Colonic mucosa (tissue), 4 donors: ENCODE measurements at regions not wholly inside any gene's neighbourhood (a gene's known extent, or its start where the extent isn't known, plus 50 kb on each side); places are given as distances from the start of the nearest gene placed in this dataset.

ENCODE experiments used
- DNase-seq: peaks from one replicate; pipeline ENCODE4 v3.0.0-alpha.2; 2020
- H3K27ac ChIP-seq: fragments of 200-600 bp; one replicate; pipeline ENCODE4 v1.8.0; 2021
- H3K27me3 ChIP-seq: fragments of 200-600 bp; one replicate; pipeline ENCODE4 v1.8.0; 2021
- H3K36me3 ChIP-seq: fragments of 200-600 bp; one replicate; pipeline ENCODE4 v1.8.0; 2021
- H3K4me1 ChIP-seq: fragments of 200-600 bp; one replicate; pipeline ENCODE4 v1.8.0; 2021; ENCODE audit warnings: mild to moderate bottlenecking
- H3K4me3 ChIP-seq: fragments of 200-600 bp; one replicate; pipeline ENCODE4 v1.8.0; 2021
- H3K9ac ChIP-seq, 2 donors: one replicate each; pipeline ENCODE4 v1.7.0; 2013; ENCODE audit warnings: control low read depth in 2 of 2, low read depth in 2 of 2, low read length in 2 of 2
- H3K9me3 ChIP-seq: fragments of 200-600 bp; one replicate; pipeline ENCODE4 v1.8.0; 2021
- CTCF ChIP-seq: fragments of 200-600 bp; IDR thresholded peaks from one replicate; pipeline ENCODE4 v1.8.0; 2022; ENCODE audit warnings: antibody characterized with exemption, mild to moderate bottlenecking
- intact Hi-C: fragments of 100-400 bp; cut with DNase I; formaldehyde crosslinking; loops from one replicate; pipeline ENCODE4 v1.14.1; 2022
- donor health status: healthy.
- donor health status: DM: no; HTN: no; CAD: no.
- donor health status: DM: no; HTN: no; CAD: no.

- no peak overlapping the region for H3K27ac ChIP-seq
- TF ChIP-seq CTCF = no peak
- no peaks in the 10 kb centered on the region for H3K4me1 ChIP-seq
- no peak overlapping the region for H3K9ac ChIP-seq
- no peaks in the 10 kb centered on the region for H3K27me3 ChIP-seq
- no peak for DNase-seq
- H3K9me3 ChIP-seq = no peaks in the 10 kb centered on the region
- intact Hi-C loops = no loop called here
- H3K36me3 ChIP-seq = no peaks in the 10 kb centered on the region
- H3K4me3 ChIP-seq = no peak overlapping the region
Measured at GRCh38 chr13:104466016-104466415, 1399.8 kb upstream of the SLC10A2 start.

- Histone ChIP-seq H3K27me3 (no peaks in the 10 kb centered on the region), H3K4me1 (no peaks in the 10 kb centered on the region), H3K4me3 (no peak overlapping the region), H3K9me3 (no peaks in the 10 kb centered on the region), H3K27ac (no peak overlapping the region), H3K36me3 (no peaks in the 10 kb centered on the region), H3K9ac (no peak overlapping the region)
- no peak for TF ChIP-seq CTCF
- intact Hi-C loops = no loop called here
- DNase-seq = no peak
Measured at GRCh38 chr13:104461049-104461448, 1394.8 kb upstream of the SLC10A2 start.

GRCh38 chr13:104460554-104460953, 1394.3 kb upstream of the SLC10A2 start:
- H3K9me3 ChIP-seq = no peaks in the 10 kb centered on the region
- intact Hi-C loops = no loop called here
- no peak for TF ChIP-seq CTCF
- no peaks in the 10 kb centered on the region for H3K36me3 ChIP-seq
- no peaks in the 10 kb centered on the region for H3K4me1 ChIP-seq
- no peak overlapping the region for H3K27ac ChIP-seq
- H3K9ac ChIP-seq = no peak overlapping the region
- no peak for DNase-seq
- no peak overlapping the region for H3K4me3 ChIP-seq
- H3K27me3 ChIP-seq = no peaks in the 10 kb centered on the region

DNA sequence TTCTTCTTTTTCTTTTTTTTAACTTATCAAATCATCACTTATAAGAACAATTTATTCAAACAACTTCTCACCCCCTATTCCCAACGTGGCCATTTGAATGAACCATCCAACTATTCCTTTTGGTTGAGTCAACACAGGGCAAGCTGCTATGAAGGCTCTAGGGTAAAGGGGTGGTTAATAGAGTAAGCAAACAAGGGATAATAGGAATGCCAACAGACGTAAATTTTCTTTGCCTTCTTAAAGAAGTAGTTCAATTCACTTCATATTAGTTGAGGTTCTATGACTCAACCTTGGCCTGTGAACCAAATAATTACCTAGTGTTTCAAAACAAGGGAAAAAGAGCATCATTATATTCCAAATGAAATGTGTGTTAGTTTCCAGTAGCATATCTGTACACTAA, 1383.8 kb upstream of the SLC10A2 start:
- H3K9me3 ChIP-seq = no peaks in the 10 kb centered on the region
- no peak overlapping the region for H3K9ac ChIP-seq
- DNase-seq = no peak
- intact Hi-C loops = no loop called here
- no peaks in the 10 kb centered on the region for H3K36me3 ChIP-seq
- no peaks in the 10 kb centered on the region for H3K4me1 ChIP-seq
- TF ChIP-seq CTCF = no peak
- no peak overlapping the region for H3K4me3 ChIP-seq
- no peaks in the 10 kb centered on the region for H3K27me3 ChIP-seq
- H3K27ac ChIP-seq = no peak overlapping the region

GRCh38 chr13:104447348-104447747, 1381.1 kb upstream of the SLC10A2 start:
- no peak for TF ChIP-seq CTCF
- Histone ChIP-seq H3K4me1 (no peaks in the 10 kb centered on the region), H3K9me3 (no peaks in the 10 kb centered on the region), H3K36me3 (no peaks in the 10 kb centered on the region), H3K9ac (no peak overlapping the region), H3K27ac (no peak overlapping the region), H3K4me3 (no peak overlapping the region), H3K27me3 (no peaks in the 10 kb centered on the region)
- no peak for DNase-seq
- intact Hi-C loops = no loop called here

DNA sequence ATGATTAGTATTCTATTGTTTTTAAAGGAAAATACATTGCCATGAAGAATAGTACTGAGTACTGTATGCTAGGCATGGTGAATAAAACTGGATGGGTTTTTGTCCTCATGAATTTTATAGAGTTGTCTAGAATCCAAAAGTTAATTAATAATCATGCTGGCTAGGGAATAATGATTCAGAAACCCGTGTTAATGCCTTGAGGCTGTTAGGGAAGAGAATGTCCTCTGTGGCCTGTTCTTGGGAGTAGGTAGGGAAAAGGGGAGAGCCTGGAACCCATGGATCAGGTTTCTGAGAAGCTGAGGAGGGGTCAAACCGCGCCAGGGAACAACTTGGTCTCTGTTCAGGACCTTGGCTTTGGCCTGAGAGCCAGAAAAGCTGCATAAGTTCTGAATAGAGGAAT, 1376.3 kb upstream of the SLC10A2 start:
- no peak for TF ChIP-seq CTCF
- Histone ChIP-seq H3K27me3 (no peaks in the 10 kb centered on the region), H3K9me3 (no peaks in the 10 kb centered on the region), H3K9ac (no peak overlapping the region), H3K27ac (no peak overlapping the region), H3K4me1 (no peaks in the 10 kb centered on the region), H3K36me3 (no peaks in the 10 kb centered on the region), H3K4me3 (no peak overlapping the region)
- intact Hi-C loops = no loop called here
- no peak for DNase-seq
